ENCODE measurements at regions not wholly inside any gene's neighbourhood (a gene's known extent, or its start where the extent isn't known, plus 50 kb on each side); places are given as distances from the start of the nearest gene placed in this dataset.
"Not testable (repeated sequence)": the region's sequence is repeated elsewhere in the genome, so short reads cannot be mapped to it uniquely, and the experiment has no call there.

- DNase-seq = peak; percentile 46
Measured at GRCh38 chr5:78726571-78726970, 78.0 kb upstream of the LHFPL2 start.

- DNase-seq = no peak
Measured at GRCh38 chr5:78726003-78726402, 77.4 kb upstream of the LHFPL2 start.

GRCh38 chr5:78724061-78724460, 75.5 kb upstream of the LHFPL2 start:
- DNase-seq = no peak

GRCh38 chr5:78720997-78721396, 72.4 kb upstream of the LHFPL2 start:
- DNase-seq = no peak

DNA sequence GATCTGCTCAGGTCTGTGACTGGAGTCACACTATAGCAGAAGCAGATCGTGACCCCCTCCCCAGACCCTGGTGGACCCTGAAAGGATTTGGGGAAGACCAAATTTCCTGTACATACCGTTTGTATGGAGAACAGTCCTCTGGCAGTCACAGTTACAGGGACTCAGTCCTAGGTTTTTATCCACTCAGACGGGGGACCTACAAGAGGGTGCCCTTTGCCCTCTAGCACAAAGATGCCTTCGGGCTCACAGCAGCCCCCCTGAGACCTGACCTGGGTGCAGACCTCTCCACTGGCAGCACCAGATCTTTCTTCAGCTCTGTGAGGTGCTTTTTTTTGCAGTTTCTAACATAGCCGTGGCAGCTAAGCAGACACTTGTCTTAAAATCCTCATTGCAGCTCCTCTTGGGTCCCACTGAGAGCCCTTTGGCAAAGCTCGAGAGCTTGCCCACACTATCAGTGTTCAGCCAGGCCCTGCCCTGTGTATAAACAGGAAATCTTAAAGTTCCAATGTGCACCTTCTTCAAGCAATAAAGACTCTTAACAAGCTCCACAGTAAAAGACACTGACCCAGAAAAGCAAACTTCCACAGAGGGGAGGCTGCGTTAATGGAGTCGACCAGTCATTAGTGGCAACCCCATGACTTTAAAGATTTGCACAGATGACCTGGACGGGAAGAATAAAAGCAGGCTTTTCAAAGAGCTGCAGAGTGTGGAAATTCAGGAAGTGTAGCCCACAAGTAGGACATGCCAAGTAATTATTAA, 71.8 kb upstream of the LHFPL2 start:
- no peak for DNase-seq

DNA sequence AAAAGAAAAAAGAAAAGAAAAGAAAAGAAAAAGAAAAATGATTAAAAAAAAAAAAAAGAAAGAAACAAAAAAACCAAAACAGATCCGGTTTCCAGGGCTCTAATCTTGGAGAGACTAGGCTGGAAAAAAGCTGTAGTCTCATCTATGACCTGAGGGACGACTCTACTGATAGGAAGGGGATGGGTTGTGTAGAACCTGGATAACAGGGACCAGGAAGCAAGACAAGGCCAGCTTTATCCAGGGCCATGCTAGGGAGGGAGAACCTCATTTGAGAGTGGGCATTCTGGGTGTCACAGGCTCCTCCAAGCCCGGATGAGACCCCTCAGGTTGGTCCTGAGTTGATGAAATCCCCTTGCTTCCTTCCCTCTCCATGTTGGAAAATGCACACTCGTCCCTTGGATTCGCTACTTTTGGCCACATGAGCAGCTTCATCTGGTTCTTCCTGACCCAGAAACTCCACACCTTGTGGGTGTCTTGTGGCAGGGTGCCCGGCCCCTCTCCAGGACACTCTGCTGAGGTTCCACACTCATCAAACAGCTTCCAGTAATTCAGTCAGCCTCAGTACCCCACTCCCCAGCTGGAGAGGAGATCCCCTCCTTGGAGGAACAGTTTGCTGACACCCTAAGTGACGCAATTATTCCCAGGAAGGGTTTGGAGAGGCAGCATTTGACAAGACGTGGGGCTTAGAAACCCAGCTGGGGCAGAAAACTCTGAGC, 71.1 kb upstream of the LHFPL2 start:
- no peak for DNase-seq

DNA sequence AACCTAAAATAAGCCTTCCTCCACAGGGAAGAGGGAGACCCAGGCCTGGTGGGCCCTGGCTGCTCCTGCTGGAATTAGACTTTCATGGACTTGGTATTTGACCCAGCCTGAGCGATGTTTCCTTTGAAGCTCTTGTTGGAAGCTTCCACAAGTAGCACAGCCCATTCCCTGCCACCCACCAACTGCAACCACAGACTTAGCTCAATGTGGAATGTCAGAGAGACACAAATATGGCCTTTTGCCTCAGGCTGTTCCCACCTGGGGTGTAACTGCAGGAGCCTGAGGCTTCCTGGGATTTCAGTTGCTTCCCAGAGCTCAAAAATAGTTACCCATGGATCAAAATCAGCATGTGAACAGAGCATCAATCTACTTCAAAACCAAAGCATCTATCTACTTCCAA, 70.3 kb upstream of the LHFPL2 start:
- DNase-seq = no peak

- DNase-seq = peak; percentile 28
Measured at GRCh38 chr5:78717674-78718584, 69.4 kb upstream of the LHFPL2 start.

- peak; percentile 73 for DNase-seq
Measured at GRCh38 chr5:78716206-78716605, 67.6 kb upstream of the LHFPL2 start.

- not testable (repeated sequence) for DNase-seq
Measured at GRCh38 chr5:78715351-78715750, 66.8 kb upstream of the LHFPL2 start.

GRCh38 chr5:78711670-78712069, 63.1 kb upstream of the LHFPL2 start:
- not testable (repeated sequence) for DNase-seq

- DNase-seq = not testable (repeated sequence)
Measured at GRCh38 chr5:78709729-78710430, 61.3 kb upstream of the LHFPL2 start.

GRCh38 chr5:78706825-78707224, 58.3 kb upstream of the LHFPL2 start:
- DNase-seq = peak; percentile 33

GRCh38 chr5:78706381-78706780, 57.8 kb upstream of the LHFPL2 start:
- DNase-seq = no peak

DNA sequence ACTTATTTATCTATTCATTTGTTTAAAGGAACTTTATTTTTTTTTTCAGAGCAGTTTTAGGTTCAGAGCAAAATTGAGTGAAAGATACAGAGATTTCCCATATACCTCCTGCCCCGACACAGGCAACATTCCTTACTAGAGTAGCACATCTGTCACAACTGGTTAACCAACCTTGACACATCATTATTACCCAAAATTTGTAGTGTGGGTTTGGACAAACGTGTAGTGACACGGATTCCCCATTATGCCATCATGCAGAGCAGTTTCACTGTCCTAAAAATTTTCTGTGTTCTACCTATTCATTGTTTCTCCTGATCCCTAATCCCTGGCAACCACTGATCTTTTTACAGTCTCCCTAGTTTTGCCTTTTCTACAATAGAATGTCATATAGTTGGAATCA, 57.3 kb upstream of the LHFPL2 start:
- no peak for DNase-seq

DNA sequence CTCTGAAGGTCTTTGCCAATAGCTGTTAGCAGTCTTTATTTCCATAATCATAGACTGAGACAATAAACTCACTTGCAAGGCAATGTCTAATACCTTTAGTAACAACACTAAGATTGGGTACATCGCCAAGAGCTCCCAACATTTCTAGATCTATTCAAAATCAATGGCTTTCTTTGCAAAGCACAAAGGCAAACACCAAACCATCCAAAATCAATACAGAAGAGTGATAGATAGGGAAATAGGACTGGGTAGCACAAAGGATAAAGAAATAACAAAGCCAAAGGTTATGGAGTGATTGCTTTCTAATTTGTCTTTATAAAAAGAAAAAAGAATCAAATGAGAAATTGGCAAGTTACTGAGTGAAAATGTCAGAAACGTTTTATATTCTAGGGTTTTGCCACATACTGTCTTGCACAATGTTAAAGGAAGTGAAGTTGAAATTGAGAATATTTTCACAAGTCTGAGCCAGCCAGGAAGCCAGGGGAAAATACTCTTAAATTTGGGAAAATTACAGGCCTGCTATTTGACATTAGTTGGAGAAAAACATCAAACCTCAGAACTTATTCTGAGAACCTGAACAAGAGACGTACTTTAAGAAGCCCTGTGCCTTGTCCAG, 53.3 kb upstream of the LHFPL2 start:
- no peak for DNase-seq

DNA sequence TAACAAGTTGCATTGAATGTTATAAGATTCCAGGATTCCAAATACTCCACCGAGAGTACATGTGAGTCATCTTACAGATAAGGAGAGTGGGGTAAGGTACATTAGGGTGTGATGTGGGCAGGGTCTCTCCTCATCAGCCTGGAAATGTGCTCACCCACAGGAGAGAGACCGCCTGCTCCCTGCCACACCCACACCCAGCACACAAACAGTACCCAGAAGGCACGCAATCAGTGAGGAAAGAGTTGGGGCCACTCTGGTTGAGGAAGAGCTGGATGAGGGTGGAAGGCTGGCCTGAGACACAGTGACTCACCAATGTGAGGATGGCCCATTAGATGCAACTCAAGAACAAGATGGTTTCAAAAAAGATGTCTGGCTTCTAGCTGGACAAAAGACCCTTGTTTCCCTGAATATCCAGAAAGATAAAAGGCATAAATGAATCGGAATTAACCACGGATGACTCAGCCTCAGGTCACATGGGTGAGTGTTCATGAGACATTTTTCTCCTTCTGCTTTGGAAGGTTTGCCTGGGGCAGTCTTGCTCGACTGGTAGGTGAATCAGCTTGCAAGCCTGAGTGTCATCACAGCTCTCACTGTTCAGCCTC, 51.1 kb upstream of the LHFPL2 start:
- peak; percentile 92 for DNase-seq

GRCh38 chr5:78698191-78698791, 49.7 kb upstream of the LHFPL2 start:
- DNase-seq = peak; percentile 71
